Naive thymus-derived CD4-positive, alpha-beta T cell (primary cell): ENCODE measurements at regions not wholly inside any gene's neighbourhood (a gene's known extent, or its start where the extent isn't known, plus 50 kb on each side); places are given as distances from the start of the nearest gene placed in this dataset.

Source experiments
- ATAC-seq: fragments of 150-1000 bp; cut with Tn5 transposase; 2 replicates; pipeline ENCODE4 v1.10.0; 2021; ENCODE audit warnings: mild to moderate bottlenecking, moderate library complexity
- CTCF ChIA-PET: fragments of 350-600 bp; sonication (Branson Sonifier 250); formaldehyde crosslinking; loops from one replicate; lab custom pipeline; 2021; ENCODE audit warnings: antibody characterized with exemption; lab: Charles Lee
- POLR2A ChIA-PET: fragments of 350-600 bp; sonication (Branson Sonifier 250); formaldehyde crosslinking; loops from one replicate; lab custom pipeline; 2021; ENCODE audit warnings: antibody characterized with exemption, inconsistent platforms; lab: Charles Lee
- DNase-seq, 9 donors: peaks; one replicate each; pipeline versions ENCODE4 v3.0.0 to v3.0.0-alpha.2; 2020 to 2022; ENCODE audit warnings: mixed read lengths in 1 of 9
- H3K27ac ChIP-seq: one replicate; pipeline ENCODE4 v1.7.0; 2013; ENCODE audit warnings: mild to moderate bottlenecking, low read depth, low read length, moderate library complexity
- H3K27me3 ChIP-seq, 2 donors: one replicate each; pipeline ENCODE4 v1.7.0; 2013; ENCODE audit warnings: low read length in 2 of 2, mild to moderate bottlenecking in 2 of 2, moderate library complexity in 2 of 2; ENCODE audit not compliant: control insufficient read depth in 2 of 2, insufficient read depth in 2 of 2
- H3K36me3 ChIP-seq, 3 experiments: 1 replicate in 2 of 3; 2 replicates in 1 of 3; pipeline ENCODE4 v1.7.0; 2013; ENCODE audit warnings: low read length in 3 of 3, mild to moderate bottlenecking in 3 of 3, moderate library complexity in 1 of 3; ENCODE audit not compliant: insufficient read depth in 3 of 3, control insufficient read depth in 2 of 3
- H3K4me1 ChIP-seq, 2 donors: one replicate each; pipeline ENCODE4 v1.7.0; 2013; ENCODE audit warnings: low read length in 2 of 2, mild to moderate bottlenecking in 2 of 2, moderate library complexity in 1 of 2; ENCODE audit not compliant: control insufficient read depth in 2 of 2, insufficient read depth in 2 of 2
- H3K4me3 ChIP-seq: 2 replicates; pipeline ENCODE4 v1.7.0; 2013; ENCODE audit warnings: mild to moderate bottlenecking, low read length
- H3K9me3 ChIP-seq, 3 experiments: 1 replicate in 2 of 3; 2 replicates in 1 of 3; pipeline ENCODE4 v1.7.0; 2013; ENCODE audit warnings: low read length in 3 of 3; ENCODE audit not compliant: control insufficient read depth in 2 of 3
- H3K27ac Mint-ChIP-seq, 9 donors: one replicate each; pipeline ENCODE4 v1.8.0; 2020 to 2022; ENCODE audit warnings: mixed read lengths in 9 of 9, mild to moderate bottlenecking in 8 of 9, moderate library complexity in 5 of 9, inconsistent platforms in 2 of 9
- H3K27me3 Mint-ChIP-seq, 5 donors: one replicate each; pipeline ENCODE4 v1.8.0; 2021 to 2022; ENCODE audit warnings: mixed read lengths in 5 of 5, mild to moderate bottlenecking in 1 of 5
- H3K36me3 Mint-ChIP-seq, 5 donors: one replicate each; pipeline ENCODE4 v1.8.0; 2020 to 2022; ENCODE audit warnings: mixed read lengths in 5 of 5, mild to moderate bottlenecking in 3 of 5, inconsistent platforms in 1 of 5
- H3K4me1 Mint-ChIP-seq, 7 donors: one replicate each; pipeline ENCODE4 v1.8.0; 2020 to 2022; ENCODE audit warnings: mixed read lengths in 7 of 7, mild to moderate bottlenecking in 3 of 7, inconsistent platforms in 1 of 7
- H3K4me3 Mint-ChIP-seq, 10 donors: one replicate each; pipeline ENCODE4 v1.8.0; 2020 to 2022; ENCODE audit warnings: mild to moderate bottlenecking in 10 of 10, mixed read lengths in 10 of 10, moderate library complexity in 6 of 10, inconsistent platforms in 2 of 10
- H3K9me3 Mint-ChIP-seq, 11 donors: one replicate each; pipeline ENCODE4 v1.8.0; 2020 to 2022; ENCODE audit warnings: mixed read lengths in 11 of 11, mild to moderate bottlenecking in 4 of 11, inconsistent platforms in 1 of 11, moderate library complexity in 1 of 11
- intact Hi-C, 2 donors: fragments of 100-400 bp; cut with micrococcal nuclease; formaldehyde crosslinking; loops; one replicate each; pipeline ENCODE4 v1.15.1; 2023

DNA sequence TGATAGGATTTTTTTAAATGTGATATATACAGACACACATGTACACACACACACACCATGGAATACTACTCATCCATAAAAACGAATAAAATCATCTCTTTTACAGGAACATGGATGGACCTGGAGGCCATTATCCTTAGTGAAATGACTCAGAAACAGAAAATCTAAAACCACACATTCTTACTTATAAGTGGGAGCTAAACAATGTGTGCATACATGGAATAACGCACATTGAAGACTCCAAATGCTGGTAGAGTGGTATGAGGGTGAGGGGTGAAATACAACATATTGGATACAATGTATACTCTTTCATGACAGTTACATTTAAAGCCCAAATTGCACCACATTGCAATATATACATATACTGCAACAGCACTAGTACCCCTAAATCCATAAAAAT lies 120.2 kb upstream of the ADGRL3 start:
- Mint-ChIP-seq H3K4me3 (no peak overlapping the region), H3K27ac (no peak overlapping the region), H3K36me3 (no peaks in the 10 kb centered on the region), H3K27me3 (no peaks in the 10 kb centered on the region), H3K4me1 (no peaks in the 10 kb centered on the region), H3K9me3 (peaks cover 0 to 25% (median 0%) of the 10 kb centered on the region in 11 donors)
- ChIA-PET POLR2A (no interaction called here), CTCF (no interaction called here)
- intact Hi-C loops, result no loop called here
- Histone ChIP-seq H3K27me3 (no peaks in the 10 kb centered on the region), H3K4me1 (no peaks in the 10 kb centered on the region), H3K36me3 (no peaks in the 10 kb centered on the region), H3K27ac (no peak overlapping the region), H3K9me3 (no peaks in the 10 kb centered on the region), H3K4me3 (no peak overlapping the region)
- ATAC-seq (no peak), DNase-seq (no peak)

DNA sequence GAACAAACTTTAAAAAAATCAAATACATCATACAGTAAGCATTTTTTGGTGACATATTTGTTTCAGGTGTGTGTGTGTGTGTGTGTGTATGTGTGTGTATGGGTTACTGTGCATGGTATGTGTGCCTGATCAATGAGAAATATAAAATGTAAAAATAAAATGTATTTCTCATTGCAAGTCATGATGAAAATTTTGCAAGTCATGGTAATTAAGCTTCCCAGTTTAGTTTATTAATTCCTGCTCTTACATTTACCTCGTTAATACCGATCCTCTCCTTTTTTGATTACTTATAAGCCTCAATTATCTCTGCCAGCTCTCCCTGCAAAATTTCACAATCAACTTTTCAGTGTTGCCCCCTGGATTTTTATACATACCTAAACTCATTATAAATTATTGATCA lies 114.6 kb upstream of the ADGRL3 start:
- no peak overlapping the region for H3K4me3 ChIP-seq
- H3K27me3 ChIP-seq, result no peaks in the 10 kb centered on the region
- no peaks in the 10 kb centered on the region for H3K36me3 ChIP-seq
- POLR2A ChIA-PET, result no interaction called here
- H3K9me3 ChIP-seq, result no peaks in the 10 kb centered on the region
- Mint-ChIP-seq H3K9me3 (peaks cover 3 to 18% (median 5%) of the 10 kb centered on the region in 11 donors), H3K36me3 (no peaks in the 10 kb centered on the region), H3K27ac (no peak overlapping the region), H3K4me1 (no peaks in the 10 kb centered on the region), H3K4me3 (no peak overlapping the region), H3K27me3 (no peaks in the 10 kb centered on the region)
- no peak overlapping the region for H3K27ac ChIP-seq
- ATAC-seq, result no peak
- CTCF ChIA-PET, result no interaction called here
- intact Hi-C loops, result no loop called here
- no peak for DNase-seq
- no peaks in the 10 kb centered on the region for H3K4me1 ChIP-seq

DNA sequence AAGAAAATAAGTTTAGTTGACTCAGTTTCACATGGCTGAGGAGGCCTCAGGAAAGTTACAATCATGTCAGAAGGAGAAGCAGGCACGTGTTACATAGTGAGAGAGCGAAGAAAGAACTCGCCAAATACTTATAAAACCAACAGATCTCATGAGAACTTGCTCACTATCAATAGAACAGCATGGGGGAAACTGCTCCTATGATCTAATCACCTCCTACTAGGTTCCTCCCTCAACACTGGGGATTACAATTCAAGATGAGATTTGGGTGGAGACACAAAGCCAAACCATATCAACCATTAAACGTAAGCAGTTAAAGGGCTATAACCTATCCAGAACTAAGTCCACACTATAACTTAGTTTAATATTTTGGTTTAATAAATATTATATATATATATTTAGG lies 113.8 kb upstream of the ADGRL3 start:
- H3K4me1 Mint-ChIP-seq, result no peaks in the 10 kb centered on the region
- no peaks in the 10 kb centered on the region for H3K9me3 ChIP-seq
- no peak for DNase-seq
- no peaks in the 10 kb centered on the region for H3K36me3 ChIP-seq
- H3K27ac Mint-ChIP-seq, result no peak overlapping the region
- no peak for ATAC-seq
- H3K27me3 Mint-ChIP-seq, result no peaks in the 10 kb centered on the region
- H3K4me1 ChIP-seq, result no peaks in the 10 kb centered on the region
- peaks cover 3 to 18% (median 5%) of the 10 kb centered on the region in 11 donors for H3K9me3 Mint-ChIP-seq
- no peaks in the 10 kb centered on the region for H3K36me3 Mint-ChIP-seq
- H3K27ac ChIP-seq, result no peak overlapping the region
- H3K4me3 Mint-ChIP-seq, result no peak overlapping the region
- POLR2A ChIA-PET, result no interaction called here
- intact Hi-C loops, result no loop called here
- no peaks in the 10 kb centered on the region for H3K27me3 ChIP-seq
- H3K4me3 ChIP-seq, result no peak overlapping the region
- CTCF ChIA-PET, result no interaction called here

DNA sequence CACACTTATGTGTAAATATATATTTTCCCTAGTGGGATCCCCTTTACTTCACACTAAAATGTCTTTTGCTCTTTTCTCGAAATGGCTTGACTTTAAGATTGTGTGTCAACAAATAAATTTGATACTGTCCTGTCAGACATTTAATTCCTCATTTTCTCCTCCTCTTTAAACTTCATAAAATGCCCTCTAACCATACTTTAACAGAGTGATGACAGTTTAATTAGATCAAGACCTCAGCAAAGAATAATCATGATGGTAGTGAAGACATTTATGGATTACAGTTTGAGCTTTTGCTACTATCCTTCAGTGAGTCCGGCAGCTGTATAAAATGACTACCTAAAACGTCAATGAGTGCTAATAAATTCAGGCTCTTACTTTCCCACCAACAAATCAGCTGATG lies 113.1 kb upstream of the ADGRL3 start:
- no peaks in the 10 kb centered on the region for H3K36me3 Mint-ChIP-seq
- H3K36me3 ChIP-seq, result no peaks in the 10 kb centered on the region
- CTCF ChIA-PET, result no interaction called here
- H3K27ac Mint-ChIP-seq, result no peak overlapping the region
- POLR2A ChIA-PET, result no interaction called here
- no peak for ATAC-seq
- DNase-seq, result no peak
- no peaks in the 10 kb centered on the region for H3K9me3 ChIP-seq
- intact Hi-C loops, result no loop called here
- no peak overlapping the region for H3K4me3 ChIP-seq
- H3K4me3 Mint-ChIP-seq, result no peak overlapping the region
- H3K27ac ChIP-seq, result no peak overlapping the region
- H3K4me1 ChIP-seq, result no peaks in the 10 kb centered on the region
- H3K27me3 ChIP-seq, result no peaks in the 10 kb centered on the region
- H3K27me3 Mint-ChIP-seq, result no peaks in the 10 kb centered on the region
- H3K4me1 Mint-ChIP-seq, result no peaks in the 10 kb centered on the region
- peaks cover 3 to 21% (median 6%) of the 10 kb centered on the region in 11 donors for H3K9me3 Mint-ChIP-seq

DNA sequence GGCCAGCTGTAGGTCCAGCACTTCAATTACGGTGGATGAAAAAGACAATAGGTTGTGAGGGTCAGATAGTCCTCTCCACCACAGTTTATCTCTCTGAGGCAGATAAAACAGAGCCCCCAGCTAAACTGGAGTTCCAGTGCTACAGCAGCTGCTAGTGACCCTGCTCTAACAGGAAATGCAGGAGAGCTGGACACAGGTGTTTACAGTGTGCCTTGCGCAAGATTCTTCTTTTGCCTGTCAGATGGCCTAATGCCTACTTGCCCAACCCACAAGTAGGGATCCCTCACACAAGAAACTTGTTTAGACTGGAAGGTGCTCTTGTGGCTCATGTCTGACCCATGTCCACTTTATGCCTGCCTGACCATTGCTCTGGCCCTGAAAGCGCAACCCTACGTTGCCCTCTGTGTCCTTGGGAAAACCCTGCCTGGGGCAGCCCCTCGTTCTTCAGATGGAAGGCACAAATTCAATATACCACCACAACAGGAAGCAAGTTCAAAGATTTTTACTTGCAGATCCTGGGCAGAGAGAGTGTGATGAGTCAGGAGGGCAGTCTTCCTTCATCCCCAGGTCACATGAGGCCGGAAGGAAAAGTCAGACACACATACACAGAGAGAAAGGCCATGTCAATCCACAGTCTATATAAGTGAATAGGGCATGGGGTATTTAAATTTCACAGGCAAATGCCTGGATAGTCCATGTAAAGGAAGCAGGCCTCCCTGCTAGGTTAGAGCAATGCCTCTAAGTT lies 105.1 kb upstream of the ADGRL3 start:
- no peak overlapping the region for H3K4me3 ChIP-seq
- ATAC-seq, result no peak
- DNase-seq, result no peak
- intact Hi-C loops, result no loop called here
- H3K27me3 ChIP-seq, result no peaks in the 10 kb centered on the region
- H3K9me3 ChIP-seq, result no peaks in the 10 kb centered on the region
- Mint-ChIP-seq H3K27me3 (no peaks in the 10 kb centered on the region), H3K27ac (no peak overlapping the region), H3K4me1 (no peaks in the 10 kb centered on the region), H3K36me3 (no peaks in the 10 kb centered on the region), H3K4me3 (no peak overlapping the region), H3K9me3 (peaks cover 0 to 38% (median 11%) of the 10 kb centered on the region in 11 donors)
- H3K36me3 ChIP-seq, result no peaks in the 10 kb centered on the region
- ChIA-PET POLR2A (no interaction called here), CTCF (no interaction called here)
- H3K27ac ChIP-seq, result no peak overlapping the region
- H3K4me1 ChIP-seq, result no peaks in the 10 kb centered on the region

DNA sequence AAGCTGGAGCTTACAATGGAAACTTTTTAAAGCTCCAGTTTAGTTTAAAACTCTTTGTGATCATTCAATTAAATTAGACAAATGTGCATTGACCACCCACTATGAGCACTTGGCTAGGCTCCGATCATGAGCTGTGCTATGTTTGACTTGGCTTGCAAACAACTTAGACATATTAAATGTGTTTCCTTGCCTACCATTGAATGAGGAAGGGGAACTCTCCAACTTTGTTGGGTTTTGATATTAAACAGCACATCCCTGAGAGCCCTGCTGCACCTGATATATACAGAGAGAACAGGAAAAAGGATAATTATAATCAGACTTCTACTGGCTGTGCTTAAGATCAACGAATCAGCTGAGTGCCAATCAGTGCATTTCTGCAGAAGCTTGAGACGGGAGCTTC lies 71.4 kb upstream of the ADGRL3 start:
- CTCF ChIA-PET, result no interaction called here
- no peak overlapping the region for H3K4me3 Mint-ChIP-seq

DNA sequence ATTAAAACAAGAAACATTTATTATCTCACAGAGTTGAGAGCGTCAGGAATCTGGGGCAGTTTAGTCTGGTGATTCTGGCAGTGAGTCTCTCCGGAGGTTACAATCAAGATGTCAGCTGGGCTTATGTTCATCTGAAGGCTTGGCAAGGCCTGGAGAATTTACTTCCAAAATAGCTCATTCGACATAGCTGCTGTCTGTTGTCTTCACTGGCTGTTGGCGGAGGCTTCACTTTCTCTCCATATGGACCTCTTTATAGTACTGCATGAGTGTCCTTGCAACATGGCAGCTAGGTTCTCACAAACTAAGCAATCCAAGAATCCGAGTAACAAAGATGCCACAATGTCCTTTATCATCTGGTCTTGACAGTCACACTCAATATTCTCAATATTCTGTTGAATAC lies 70.2 kb upstream of the ADGRL3 start:
- Mint-ChIP-seq H3K4me1 (no peaks in the 10 kb centered on the region), H3K27ac (no peak overlapping the region)
- POLR2A ChIA-PET, result no interaction called here

More for the DNA sequence above, 71.4 kb upstream of the ADGRL3 start:
- Mint-ChIP-seq H3K36me3 (no peaks in the 10 kb centered on the region), H3K9me3 (peaks cover 2 to 16% (median 7%) of the 10 kb centered on the region in 11 donors), H3K27me3 (no peaks in the 10 kb centered on the region), H3K4me1 (no peaks in the 10 kb centered on the region), H3K27ac (no peak overlapping the region)
- POLR2A ChIA-PET, result no interaction called here
- Histone ChIP-seq H3K27me3 (no peaks in the 10 kb centered on the region), H3K4me1 (no peaks in the 10 kb centered on the region), H3K27ac (no peak overlapping the region), H3K4me3 (no peak overlapping the region), H3K9me3 (no peaks in the 10 kb centered on the region), H3K36me3 (no peaks in the 10 kb centered on the region)
- intact Hi-C loops, result no loop called here
- DNase-seq, result no peak
- ATAC-seq, result no peak

More for the DNA sequence above, 70.2 kb upstream of the ADGRL3 start:
- H3K4me1 ChIP-seq, result no peaks in the 10 kb centered on the region
- H3K4me3 Mint-ChIP-seq, result no peak overlapping the region
- no peaks in the 10 kb centered on the region for H3K27me3 ChIP-seq
- H3K4me3 ChIP-seq, result no peak overlapping the region
- no peaks in the 10 kb centered on the region for H3K27me3 Mint-ChIP-seq
- CTCF ChIA-PET, result no interaction called here
- DNase-seq, result no peak
- H3K9me3 ChIP-seq, result no peaks in the 10 kb centered on the region
- H3K36me3 Mint-ChIP-seq, result no peaks in the 10 kb centered on the region
- ATAC-seq, result no peak
- peaks cover 2 to 13% (median 6%) of the 10 kb centered on the region in 11 donors for H3K9me3 Mint-ChIP-seq
- H3K27ac ChIP-seq, result no peak overlapping the region
- intact Hi-C loops, result no loop called here
- H3K36me3 ChIP-seq, result no peaks in the 10 kb centered on the region
